Kidney epithelial cell (primary cell): ENCODE measurements at regions not wholly inside any gene's neighbourhood (a gene's known extent, or its start where the extent isn't known, plus 50 kb on each side); places are given as distances from the start of the nearest gene placed in this dataset.
"Not testable (repeated sequence)": the region's sequence is repeated elsewhere in the genome, so short reads cannot be mapped to it uniquely, and the experiment has no call there.

Experiments
- DNase-seq: peaks from one replicate; pipeline ENCODE4 v3.0.0-alpha.2; 2010; ENCODE audit warnings: low read depth
- H3K27me3 ChIP-seq: 2 replicates; pipeline ENCODE4 v1.6.0; 2011; ENCODE audit warnings: low read length; ENCODE audit not compliant: control insufficient read depth, insufficient read depth
- H3K36me3 ChIP-seq: 2 replicates; pipeline ENCODE4 v1.5.1; 2011; ENCODE audit warnings: low read length; ENCODE audit not compliant: control insufficient read depth, insufficient read depth
- H3K4me3 ChIP-seq: 2 replicates; pipeline ENCODE4 v1.5.1; 2011; ENCODE audit warnings: low read depth, mild to moderate bottlenecking, control low read depth, low read length
- TF ChIP-seq, protein P1 (sequence below): IDR thresholded peaks from 2 replicates; pipeline ENCODE4 v1.5.1; 2011; ENCODE audit warnings: mild to moderate bottlenecking, moderate library complexity, low read length, control low read depth, inconsistent platforms; ENCODE audit not compliant: insufficient read depth, poor library complexity, severe bottlenecking

DNA sequence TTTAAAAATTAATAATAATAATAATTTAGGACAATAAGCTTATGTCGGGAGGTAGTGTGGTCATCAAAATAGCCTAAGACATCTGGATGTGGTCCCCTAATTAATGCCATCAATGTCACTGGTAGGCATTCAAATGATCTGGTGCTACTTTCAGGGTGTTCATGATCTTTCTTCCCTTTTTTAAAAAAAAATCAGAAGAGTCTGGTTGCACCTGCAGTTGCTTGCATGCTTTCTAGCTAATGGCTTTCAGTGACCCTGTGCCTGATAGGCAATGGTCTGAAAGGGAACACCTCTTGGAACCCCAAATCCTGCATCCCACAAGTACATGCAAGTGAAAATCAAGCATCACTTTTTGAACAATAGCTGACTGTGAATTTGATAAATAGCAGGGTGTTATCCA, 64.1 kb upstream of the KBTBD8 start:
- no peak for DNase-seq

DNA sequence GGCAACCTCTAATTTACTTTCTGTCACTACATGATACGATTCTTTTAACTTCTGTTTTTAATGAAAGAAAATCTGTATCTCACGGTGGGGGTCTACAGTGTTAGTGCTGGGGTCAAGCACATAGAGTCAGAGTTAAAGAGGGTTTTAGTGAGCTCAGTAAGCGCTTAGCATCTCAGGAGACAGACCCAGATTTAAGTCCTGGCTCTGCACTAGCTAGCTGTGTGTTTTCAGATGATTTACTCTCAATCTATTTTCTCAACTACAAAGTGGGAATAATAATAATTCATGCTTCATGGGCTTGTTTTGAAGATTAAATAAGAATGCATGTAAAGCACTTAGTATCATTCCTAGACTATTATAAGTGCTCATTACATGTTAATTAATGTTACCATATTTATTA, 63.4 kb upstream of the KBTBD8 start:
- TF ChIP-seq, protein P1, sequence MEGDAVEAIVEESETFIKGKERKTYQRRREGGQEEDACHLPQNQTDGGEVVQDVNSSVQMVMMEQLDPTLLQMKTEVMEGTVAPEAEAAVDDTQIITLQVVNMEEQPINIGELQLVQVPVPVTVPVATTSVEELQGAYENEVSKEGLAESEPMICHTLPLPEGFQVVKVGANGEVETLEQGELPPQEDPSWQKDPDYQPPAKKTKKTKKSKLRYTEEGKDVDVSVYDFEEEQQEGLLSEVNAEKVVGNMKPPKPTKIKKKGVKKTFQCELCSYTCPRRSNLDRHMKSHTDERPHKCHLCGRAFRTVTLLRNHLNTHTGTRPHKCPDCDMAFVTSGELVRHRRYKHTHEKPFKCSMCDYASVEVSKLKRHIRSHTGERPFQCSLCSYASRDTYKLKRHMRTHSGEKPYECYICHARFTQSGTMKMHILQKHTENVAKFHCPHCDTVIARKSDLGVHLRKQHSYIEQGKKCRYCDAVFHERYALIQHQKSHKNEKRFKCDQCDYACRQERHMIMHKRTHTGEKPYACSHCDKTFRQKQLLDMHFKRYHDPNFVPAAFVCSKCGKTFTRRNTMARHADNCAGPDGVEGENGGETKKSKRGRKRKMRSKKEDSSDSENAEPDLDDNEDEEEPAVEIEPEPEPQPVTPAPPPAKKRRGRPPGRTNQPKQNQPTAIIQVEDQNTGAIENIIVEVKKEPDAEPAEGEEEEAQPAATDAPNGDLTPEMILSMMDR = no peak
- H3K27me3 ChIP-seq = no peaks in the 10 kb centered on the region
- no peak for DNase-seq
- no peak overlapping the region for H3K4me3 ChIP-seq
- H3K36me3 ChIP-seq = no peaks in the 10 kb centered on the region

More for the DNA sequence above, 64.1 kb upstream of the KBTBD8 start:
- H3K36me3 ChIP-seq = no peaks in the 10 kb centered on the region
- H3K4me3 ChIP-seq = no peak overlapping the region
- TF ChIP-seq, protein P1 = no peak
- H3K27me3 ChIP-seq = no peaks in the 10 kb centered on the region

DNA sequence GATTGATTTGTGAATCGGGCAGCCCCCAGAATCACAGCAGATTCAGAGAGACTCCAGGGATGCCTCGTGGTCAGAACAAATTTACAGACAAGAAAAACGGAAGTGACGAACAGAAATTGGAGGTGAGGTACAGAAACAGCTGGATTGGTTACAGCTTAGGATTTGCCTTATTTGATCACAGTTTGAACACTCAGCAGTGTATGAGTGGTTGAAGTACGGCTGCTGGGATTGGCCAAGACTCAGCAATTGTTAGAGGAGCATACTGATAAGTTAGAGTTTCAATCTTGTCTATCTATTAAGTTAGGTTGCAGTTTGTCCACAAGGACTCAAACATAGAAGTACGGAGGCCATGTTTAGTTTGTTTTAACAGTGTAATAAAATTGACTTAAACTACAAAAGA, 61.1 kb upstream of the KBTBD8 start:
- not testable (repeated sequence) for H3K36me3 ChIP-seq, H3K27me3 ChIP-seq, H3K4me3 ChIP-seq, DNase-seq

DNA sequence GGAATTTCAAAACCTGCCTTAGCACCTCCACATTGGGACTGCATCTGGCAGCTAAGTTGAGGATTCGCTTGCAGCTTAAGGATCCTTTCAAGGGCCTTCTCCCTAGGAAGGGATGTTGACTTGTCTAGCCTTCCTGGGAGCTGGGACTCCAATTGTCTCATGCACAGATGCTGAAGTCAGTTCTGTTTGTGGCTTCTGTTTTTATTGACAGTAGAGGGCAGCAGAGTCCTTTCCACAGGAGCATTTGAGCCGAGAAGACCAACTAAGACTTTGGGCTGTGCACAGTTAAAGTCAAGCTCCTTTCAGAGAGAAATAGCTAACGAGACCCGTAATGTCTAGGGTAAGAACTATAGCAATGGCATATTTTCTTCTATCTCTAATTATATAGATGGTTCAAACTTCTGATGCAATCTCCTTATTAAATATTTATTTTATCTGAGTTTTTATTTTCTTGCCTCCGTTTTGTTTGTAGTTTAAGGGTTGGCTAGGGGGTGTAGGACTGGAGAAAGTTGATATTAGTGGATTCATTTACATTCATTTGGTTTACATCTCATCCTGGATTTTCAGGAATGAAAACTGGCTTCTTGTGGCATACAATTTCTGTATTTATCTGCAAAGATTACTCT, 59.7 kb upstream of the KBTBD8 start:
- Histone ChIP-seq H3K36me3 (no peaks in the 10 kb centered on the region), H3K4me3 (no peak overlapping the region), H3K27me3 (no peaks in the 10 kb centered on the region)
- TF ChIP-seq, protein P1 = peak; percentile 79
- peak; percentile 14 for DNase-seq

DNA sequence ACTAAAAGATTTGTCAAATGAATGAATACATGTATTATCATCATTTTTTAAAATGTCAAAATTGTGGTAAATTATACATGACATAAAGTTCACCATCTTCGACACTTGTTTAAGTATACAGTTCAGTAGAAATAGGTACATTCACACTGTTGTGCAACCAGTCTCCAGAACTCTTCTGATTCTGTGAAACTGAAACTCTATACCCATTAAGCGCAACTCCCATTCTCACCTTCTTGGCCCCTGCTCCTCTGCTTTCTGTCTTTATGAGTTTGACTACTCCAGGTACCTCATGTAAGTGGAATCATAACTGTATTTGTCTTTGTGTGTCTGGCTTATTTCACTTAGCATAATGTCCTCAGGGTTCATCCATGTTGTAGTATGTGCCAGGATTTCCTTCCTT, 50.1 kb upstream of the KBTBD8 start:
- no peak overlapping the region for H3K4me3 ChIP-seq
- no peaks in the 10 kb centered on the region for H3K27me3 ChIP-seq
- TF ChIP-seq, protein P1 = no peak
- no peak for DNase-seq
- H3K36me3 ChIP-seq = no peaks in the 10 kb centered on the region
